Renal pelvis (tissue), 1 donor: ENCODE measurements at regions not wholly inside any gene's neighbourhood (a gene's known extent, or its start where the extent isn't known, plus 50 kb on each side); places are given as distances from the start of the nearest gene placed in this dataset.

Experiments
- DNase-seq: peaks from one replicate; pipeline ENCODE4 v3.0.0-alpha.2; 2013

DNA sequence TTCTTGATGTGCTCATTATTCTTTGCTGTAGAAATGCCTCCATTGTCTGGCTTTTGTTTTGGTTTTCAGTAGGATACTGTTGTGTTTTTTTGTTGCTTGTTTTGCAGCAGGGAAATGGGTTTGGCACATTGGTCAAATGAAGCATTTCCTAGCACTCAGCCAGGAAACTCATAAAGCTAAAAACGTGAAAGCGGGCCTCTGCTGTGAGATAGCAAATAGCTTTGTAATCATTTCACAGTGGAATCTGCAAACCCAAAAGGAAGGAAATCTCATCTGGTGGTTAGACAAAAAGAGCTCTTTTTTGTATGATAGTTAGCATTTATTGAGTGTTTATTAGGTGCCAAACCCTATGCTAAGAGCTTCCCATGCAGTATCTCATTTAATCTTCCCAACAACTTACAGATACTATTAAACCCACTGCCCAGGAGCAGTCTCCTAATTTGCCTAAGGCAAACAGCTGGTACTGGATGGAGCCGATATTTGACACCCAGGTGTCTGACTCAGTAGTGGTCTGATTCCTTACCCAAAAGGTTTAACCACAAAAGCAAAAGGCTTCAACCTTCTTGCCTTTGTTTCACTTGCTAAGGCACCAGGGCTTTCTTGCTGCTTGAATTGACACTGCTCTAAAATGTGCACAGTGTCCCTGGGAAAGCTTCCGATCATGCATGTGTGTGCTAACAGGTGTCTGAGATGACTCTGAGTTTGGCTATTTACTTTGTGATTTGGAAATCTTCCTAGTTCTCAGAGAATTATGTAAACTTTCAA lies 527.9 kb upstream of the MDFIC2 start:
- DNase-seq, result no peak

DNA sequence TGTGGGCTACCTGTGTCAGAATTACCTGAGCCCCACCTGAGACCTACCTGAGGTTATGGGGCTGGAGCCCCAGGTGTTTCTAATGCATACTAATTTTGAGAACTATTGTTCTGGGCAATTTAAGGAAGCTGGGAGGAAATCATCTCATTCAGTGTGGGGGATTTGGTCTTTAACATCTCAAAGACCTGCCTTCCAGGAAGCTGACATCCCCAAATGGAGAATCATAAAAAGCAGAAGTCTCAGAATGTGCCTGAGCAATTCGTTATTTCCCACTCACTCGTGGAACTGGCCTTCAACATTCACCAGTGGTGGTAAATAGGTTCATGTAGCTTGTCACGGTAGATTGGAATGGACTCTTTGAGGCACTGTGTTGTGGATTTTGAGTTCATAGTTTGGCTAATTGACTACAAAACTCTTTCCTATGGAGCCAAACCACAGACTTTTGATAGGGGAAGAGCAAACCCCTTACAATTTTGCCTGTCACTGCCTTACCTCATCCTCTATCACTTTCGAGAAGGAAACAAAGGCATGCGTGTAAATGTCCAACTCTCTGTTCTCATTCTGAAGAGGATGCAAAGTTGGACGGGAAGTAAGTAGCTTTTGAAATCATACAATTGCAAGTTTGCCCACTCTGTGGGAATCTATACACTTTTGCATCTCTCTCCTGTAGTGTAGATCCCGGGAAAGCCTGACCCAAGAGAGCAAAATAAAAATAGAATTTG lies 521.0 kb upstream of the MDFIC2 start:
- no peak for DNase-seq

DNA sequence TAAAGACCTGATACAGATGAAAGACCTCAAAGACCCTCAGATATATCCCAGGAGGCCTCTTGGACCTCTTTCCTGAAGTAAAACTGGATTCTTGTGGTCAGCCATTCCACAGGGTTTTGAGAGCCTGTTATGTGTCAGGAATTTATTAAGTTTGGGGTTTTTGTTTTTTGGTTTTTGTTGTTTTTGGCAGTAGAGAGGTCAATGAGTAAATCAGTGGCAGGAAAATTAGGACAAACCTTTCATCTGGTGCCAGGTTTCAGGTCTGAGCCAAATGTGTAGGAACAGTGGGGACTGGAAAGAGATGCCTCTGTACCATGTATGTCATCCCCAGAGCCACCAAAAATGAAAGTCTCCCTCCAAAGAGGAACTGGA lies 520.4 kb upstream of the MDFIC2 start:
- no peak for DNase-seq

DNA sequence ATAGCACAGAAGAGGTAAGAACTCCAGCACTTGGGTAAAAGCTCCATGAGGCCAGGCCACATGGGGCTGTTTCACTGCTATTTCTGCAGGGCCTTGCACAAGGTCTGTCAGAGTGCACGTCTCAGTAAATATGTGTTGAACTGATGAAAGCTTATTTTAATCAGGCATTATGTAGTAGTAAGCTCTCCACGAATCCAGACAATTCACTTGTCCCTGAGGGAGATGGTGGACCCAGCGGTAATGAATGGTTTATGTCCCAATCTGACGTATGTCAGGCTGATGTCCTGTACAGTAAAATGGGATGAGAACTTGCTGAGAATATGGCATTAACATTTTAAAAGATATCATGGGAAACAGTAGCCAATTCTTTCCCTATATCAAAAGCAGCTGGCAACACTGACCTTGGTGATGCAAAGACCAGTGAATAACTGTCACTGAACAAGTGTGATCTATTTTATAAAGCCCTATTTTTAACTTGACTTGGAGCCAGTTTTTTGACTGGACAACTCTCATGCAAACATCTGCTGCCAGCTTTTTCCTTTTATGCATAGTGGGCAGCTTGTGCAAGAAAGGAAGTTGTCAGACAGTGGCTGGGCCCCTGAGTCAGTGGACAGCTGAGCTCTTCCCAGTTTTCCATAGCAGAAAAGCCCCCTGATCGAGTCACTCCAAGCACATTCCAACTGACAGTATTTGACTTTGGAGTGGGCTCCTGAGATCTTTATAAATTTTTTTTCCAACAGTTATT lies 519.8 kb upstream of the MDFIC2 start:
- no peak for DNase-seq

DNA sequence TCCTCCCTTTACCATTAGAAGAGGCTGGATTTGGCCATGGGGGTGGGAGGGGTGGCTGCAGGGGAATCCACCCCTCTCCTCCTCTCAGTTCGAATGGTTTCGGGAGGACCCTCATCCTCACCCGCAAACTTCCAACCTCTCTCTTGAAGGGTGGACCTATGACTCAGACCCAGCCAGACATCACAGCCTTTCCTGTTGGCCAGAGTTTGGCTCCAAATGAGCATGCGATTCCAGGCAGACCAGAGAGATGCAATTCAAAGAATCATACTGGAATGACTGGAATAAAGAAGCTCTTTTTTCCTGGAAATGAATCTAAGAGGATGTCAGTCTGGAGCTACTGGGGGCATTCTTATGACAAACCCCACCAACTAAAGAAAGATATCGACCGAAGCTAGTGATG lies 516.7 kb upstream of the MDFIC2 start:
- DNase-seq, result no peak

DNA sequence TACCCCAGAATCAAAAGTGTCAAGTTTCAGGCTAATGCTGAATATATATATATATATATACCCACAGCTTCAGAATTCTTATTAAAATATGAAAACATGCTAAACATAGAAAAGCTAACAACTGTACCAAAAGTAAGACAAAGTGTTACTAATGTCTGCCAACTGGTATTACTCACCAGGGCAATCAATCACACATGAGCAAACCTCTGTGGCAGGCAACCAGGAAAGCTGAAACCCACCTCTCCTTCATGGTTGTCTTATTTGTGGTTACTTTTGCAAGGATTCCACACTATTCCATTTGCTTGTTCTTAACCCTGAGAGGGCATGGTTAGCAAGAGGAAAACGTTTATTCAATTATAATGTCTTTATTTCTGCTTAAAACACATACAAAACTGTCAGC lies 512.3 kb upstream of the MDFIC2 start:
- peak; percentile 19 for DNase-seq

DNA sequence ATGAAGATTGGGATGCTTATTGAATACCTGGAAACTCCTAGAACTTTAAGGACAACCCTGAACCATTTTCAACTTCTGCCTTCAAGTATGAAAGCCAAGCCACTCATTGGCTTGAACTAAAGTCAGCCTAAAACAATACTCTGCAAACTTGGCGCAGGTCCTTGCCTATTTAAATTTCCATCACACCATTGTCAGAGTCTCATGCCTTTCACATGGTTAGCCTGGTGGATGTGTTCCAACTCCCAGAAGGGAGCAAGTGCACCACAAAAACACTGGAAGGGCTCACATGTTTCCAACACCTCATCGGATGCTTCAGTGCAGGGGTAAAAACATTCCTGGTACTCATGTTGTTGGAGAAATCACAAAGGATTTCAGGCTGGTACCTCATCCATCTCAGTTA lies 511.6 kb upstream of the MDFIC2 start:
- no peak for DNase-seq

DNA sequence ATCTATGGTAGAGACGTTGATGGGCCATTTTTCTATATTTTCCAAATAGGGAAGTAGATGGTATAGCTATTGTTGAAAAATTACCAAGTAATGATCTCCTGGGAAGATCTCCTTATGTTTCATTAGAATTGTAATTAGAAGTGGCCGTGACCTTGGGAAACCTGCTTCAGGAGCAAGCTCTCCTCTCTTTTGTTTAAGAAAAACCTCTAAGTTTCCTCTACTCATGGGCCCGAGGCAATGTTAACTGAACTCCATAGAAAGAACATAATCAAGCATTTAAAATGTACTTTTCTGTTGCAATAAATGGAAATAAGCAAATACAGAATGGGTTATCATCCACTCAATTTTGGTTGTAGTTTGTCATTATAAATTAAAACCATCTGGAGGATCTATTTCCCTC lies 511.2 kb upstream of the MDFIC2 start:
- DNase-seq, result no peak

DNA sequence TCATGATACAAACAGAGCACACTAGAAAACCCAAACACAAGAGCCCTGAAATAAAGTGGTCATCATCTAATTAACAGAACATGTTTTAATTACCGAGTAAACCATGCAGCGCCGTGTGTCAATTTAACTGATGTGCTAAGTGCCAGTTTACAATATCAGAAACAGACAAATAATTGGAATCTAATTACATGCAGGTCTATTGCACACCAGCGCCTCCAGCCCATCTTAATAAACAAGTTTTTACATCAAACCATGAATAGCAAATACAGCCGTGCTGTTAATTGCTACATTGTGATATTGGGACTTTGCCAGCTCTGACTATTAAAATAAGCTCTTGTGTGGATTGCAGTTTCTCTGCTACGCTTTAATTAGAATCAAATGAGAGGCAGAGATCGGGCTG lies 510.2 kb upstream of the MDFIC2 start:
- DNase-seq, result no peak

DNA sequence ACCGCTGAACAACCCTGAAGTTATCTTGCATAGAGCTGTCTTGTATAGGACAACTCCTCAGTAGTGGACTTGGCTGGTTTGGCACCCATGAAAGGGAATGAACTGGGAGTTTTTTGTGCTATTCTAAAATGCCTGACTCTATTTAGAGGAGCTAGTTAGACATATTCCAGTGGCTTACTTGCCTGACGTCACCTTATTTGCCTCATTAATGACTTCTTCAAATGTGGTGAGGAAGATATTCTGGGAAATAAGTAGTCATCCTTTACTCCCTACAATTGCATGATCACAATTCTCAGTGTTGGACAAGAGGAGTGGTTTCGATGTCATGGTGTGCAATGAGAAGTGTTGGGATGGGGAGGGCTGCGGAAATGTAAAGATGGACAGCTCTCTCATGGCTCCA lies 509.2 kb upstream of the MDFIC2 start:
- no peak for DNase-seq

DNA sequence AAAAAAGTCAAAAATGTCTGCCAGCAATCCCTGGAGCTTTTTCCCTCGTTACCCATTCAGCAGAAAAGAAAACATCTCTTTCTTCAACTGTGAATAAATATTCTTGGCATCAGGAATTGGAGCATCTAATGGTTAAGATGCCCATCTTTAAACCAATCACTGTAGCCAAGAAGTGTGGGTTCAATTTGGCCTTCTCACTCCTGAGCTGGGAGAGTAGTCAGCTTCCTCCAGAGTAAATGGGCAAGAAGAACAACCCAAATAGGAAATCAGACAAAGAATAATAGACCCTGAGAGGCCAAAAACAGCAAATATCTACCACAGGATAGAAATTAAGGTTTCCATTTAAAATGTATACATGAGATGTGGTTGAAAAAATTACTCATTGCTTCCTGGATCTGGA lies 508.0 kb upstream of the MDFIC2 start:
- DNase-seq, result no peak

DNA sequence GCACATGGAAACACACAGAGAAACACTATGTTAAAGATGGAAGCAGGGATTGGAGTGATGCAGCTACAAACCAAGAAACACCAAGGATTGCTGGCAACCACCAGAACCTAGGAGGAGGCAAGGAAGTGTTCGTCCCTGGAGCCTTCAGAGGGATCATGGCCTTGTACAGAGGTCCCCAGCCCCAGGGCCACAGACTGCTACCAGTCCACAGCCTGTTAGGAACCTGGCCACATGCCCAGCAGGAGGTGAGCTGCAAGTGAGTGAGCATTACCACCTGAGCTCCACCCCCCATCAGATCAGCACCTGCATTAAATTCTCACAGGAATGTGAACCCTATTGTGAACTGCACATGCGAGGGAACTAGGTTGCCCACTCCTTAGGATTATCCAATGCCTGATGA lies 505.7 kb upstream of the MDFIC2 start:
- DNase-seq, result no peak

DNA sequence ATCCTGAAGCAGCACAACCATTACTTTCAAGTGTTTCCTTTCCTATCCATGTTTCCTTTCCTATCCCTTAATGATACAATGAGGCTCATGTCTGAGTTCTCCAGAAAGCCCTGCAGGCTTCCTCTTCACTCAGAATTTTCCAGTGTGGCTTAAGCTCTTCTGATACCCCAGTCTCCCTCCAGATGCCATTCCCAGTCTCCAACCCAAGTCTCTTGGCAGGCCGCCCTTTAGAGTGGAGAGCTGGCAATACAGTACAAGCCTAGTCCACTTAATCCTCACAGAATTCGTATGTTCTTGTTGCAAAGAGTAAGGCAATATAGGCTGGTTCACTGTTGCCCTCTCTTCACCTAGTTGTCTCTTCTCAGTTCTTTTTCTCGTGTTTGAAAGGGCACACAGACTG lies 503.9 kb upstream of the MDFIC2 start:
- DNase-seq, result no peak

DNA sequence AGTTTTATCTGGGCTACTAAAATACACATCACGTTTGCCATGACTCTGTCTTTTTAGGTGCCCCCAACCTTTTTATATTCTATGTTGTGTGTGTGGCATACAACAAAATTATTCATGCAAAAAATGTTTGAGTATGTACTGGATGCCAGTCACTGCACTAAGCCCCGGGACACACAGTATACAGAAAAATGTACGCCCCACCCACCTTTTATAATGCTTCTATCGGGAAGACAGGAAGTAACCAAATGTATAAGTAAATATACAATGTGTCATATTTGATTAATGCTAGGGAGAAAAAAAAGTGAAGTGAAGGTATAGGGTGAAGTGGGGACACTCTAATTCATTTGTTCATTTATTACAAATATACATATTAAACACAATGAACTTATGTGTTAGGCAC lies 503.4 kb upstream of the MDFIC2 start:
- no peak for DNase-seq

DNA sequence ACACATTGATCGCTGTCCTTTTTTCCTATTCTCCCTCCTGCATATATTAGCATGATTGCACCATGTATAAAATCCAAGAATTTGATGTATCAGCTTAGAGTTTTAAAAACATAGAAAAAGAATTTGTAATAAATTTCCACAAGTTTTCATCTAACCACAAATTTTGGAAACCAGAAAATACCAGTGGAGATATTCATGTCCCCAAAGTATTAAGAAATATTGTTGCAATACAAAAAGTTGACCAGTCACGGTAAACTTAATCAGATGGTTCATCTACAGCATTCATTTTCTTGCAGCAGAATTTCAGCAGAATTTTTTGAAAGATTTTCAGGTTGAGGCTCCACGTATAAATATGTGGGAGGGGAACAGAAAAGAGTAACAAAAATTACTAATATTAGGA lies 500.9 kb upstream of the MDFIC2 start:
- DNase-seq, result no peak

DNA sequence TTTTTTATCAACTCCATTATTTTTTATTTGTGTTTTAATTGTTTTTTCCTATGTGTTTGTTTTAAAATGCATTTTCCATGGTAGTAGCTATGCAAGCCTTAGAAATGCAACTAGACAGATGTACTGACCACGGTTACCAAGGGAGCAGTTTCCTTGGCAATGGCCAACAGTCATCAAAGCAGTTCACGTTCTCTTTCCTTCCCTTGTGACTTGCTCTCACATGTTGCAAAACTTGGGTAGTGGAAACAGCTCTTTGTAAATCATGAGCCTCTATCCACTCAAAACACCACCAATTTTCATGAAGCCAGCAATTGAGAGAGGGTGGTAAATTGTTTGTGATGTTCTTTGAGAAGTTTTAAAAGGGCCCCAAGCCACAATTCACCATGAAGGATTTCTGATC lies 499.4 kb upstream of the MDFIC2 start:
- DNase-seq, result no peak

DNA sequence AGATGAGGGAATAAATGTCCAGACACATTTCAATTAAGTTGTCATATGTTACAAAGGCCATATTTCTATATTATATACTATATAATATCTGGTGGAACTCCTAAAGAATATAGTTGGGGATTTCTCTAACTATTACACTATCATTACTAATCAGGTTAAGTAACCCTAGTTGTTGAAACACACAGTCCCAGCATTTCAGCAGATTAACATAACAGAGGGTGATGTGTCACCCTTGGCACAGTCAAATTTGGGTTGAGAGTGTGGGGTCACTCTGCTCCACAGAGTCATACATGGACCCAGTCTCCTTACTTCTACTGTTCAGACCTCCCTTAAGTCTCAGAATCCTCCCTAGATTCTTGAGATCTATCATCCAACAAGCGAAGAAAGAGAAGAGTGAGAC lies 496.4 kb upstream of the MDFIC2 start:
- DNase-seq, result no peak

DNA sequence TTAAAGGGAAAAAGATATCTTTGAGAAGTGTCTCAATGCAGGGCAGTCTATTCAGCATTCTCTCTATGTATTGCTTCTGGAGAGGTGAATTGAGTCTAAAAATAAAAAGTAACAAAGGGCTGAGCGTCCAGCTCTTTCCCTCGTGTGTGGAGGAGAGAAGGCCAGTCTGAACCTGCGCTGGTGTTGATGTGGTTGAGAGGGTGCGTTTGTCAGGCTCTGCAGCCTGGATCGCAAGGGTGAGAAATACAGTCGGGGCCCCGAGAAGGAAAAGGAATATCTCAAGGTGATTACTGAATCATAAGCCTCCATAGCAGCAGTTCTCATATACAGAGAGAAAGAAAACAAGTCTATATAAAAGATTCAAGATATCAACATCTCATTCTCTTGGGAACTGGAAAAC lies 494.1 kb upstream of the MDFIC2 start:
- no peak for DNase-seq

DNA sequence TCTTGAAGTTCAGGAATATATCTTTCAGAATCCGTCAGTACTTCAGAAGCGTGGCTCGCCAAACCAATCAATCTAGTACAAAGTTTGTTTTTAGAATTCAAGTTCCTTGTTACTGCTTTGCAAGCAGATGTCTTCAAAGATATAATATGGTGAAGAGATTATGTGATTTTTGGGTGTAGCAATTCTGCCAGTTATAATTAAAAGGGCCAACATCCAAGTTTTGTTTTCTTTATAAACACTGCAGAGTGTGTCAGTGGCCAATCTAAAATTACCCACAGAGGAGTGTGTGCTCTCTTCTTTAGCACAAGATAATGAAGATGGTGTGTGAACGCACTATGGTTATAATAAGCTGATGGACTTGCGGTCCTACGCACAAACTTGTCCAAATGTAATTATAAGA lies 493.6 kb upstream of the MDFIC2 start:
- DNase-seq, result no peak

DNA sequence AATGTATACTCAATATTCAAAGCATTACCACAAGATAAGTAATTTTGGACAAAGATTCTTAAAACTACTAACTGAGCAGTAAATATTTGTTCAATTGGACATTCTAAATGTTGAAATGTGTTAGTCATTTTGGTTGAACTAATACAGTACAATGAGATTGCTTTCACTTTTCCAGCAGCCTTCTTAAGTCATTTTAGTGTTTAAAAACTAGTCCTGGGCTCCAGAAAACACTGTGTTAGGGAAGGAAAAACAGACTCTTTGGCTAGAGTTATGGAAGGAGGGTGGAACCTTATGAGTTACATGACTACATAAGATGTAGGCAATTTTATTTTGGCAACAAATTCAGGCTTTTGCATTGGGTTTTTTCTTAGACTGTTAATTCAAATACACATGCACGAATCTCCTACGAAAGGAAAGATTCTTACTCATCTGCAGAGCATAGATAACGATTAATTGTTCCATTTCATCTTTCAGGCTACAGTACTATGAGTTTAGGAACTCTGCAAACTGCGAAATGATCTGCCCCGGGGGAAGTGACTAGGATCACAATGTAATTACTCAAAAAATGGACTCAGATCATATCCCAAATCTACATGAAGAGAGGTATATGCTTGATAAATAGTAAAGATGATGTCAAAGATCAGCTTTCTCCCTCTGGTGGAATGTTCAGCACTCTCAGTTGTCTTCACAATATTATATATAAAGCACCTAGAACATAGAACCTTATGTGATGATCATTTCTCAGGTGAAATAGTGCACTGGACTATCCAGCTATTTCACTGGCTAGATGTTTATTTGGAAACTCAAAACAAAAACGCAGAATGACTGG lies 492.8 kb upstream of the MDFIC2 start:
- DNase-seq, result no peak

DNA sequence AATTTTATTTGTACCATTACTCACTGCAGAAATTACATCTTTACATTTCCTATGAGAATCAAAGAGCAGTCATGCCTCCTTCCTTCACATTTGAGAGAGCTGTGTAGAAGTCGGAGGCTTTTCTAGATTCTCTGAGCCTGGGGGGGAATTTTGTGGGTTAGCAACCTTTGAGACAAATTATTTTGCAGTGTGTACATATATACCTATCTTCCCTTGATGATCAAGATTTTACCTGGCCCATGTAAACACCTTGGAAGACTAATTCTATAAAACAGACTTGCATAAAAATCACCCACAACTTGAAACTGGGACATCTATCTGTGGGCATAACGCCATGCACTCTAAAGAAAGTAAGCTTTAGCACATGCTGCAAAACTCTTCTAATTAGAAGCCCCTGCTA lies 491.5 kb upstream of the MDFIC2 start:
- DNase-seq, result no peak

DNA sequence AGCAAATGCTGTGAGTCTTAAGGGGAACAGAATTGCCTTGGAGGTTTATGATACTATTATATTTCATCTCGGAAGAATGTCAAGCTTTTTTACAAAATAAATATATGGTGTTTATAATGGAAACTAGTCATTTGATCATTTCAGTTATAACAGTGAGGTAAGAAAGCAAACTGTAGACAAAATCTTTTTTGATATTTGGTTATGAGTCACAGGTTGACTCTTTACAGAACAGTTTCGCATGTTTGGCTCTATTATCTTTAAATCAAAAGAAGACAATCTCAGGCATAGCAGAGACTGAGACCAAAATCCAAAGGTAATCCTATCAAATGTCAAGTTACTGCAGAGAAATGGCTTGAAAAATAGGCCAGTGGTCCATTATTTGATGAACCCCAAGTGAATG lies 490.9 kb upstream of the MDFIC2 start:
- DNase-seq, result no peak
